HEK293T (cell line): ENCODE measurements at regions not wholly inside any gene's neighbourhood (a gene's known extent, or its start where the extent isn't known, plus 50 kb on each side); places are given as distances from the start of the nearest gene placed in this dataset.

Experiments
- ARNT ChIP-seq: fragments of 450-650 bp; IDR thresholded peaks from 2 replicates; pipeline ENCODE4 v1.6.1; 2017; ENCODE audit warnings: mild to moderate bottlenecking
- ELF4 ChIP-seq: fragments of 450-650 bp; IDR thresholded peaks from 2 replicates; pipeline ENCODE4 v1.6.1; 2017; ENCODE audit warnings: antibody characterized with exemption
- L3MBTL2 ChIP-seq: fragments of 450-650 bp; conservative IDR thresholded peaks from 2 replicates; pipeline ENCODE4 v1.6.1; 2016; ENCODE audit warnings: mild to moderate bottlenecking
- NFRKB ChIP-seq: fragments of 450-650 bp; IDR thresholded peaks from 2 replicates; pipeline ENCODE4 v1.6.1; 2016; ENCODE audit warnings: mild to moderate bottlenecking, moderate library complexity
- PKNOX1 ChIP-seq: fragments of 450-650 bp; IDR thresholded peaks from 2 replicates; pipeline ENCODE4 v1.6.1; 2016

GRCh38 chr5:32932241-32932935 lies 221.3 kb downstream of the NPR3 start:
- TF ChIP-seq NFRKB (no peak), PKNOX1 (no peak), ARNT (no peak), L3MBTL2 (no peak), ELF4 (no peak)
